ENCODE measurements at regions not wholly inside any gene's neighbourhood (a gene's known extent, or its start where the extent isn't known, plus 50 kb on each side); places are given as distances from the start of the nearest gene placed in this dataset.

- TF ChIP-seq TOX (CRISPR knock-in tag; IDR thresholded peaks at IDR 0.05; ENCODE audit: borderline replicate concordance) (no peak), GLIS3 (CRISPR knock-in tag; IDR thresholded peaks at IDR 0.05) (no peak), ESRRG (CRISPR knock-in tag; IDR thresholded peaks at IDR 0.05) (no peak), ZNF8 (CRISPR knock-in tag; IDR thresholded peaks at IDR 0.05) (no peak), CREB5 (CRISPR knock-in tag; IDR thresholded peaks at IDR 0.05; ENCODE audit: low read depth) (no peak), ARNTL (CRISPR knock-in tag; IDR thresholded peaks at IDR 0.05; ENCODE audit: borderline replicate concordance, low read depth) (no peak), ZFP3 (CRISPR knock-in tag; IDR thresholded peaks at IDR 0.05) (no peak), ISL1 (CRISPR knock-in tag; IDR thresholded peaks at IDR 0.05) (no peak), ZFP30 (CRISPR knock-in tag; IDR thresholded peaks at IDR 0.05) (no peak), ZC3H10 (CRISPR knock-in tag; IDR thresholded peaks at IDR 0.05) (no peak), SNAI2 (CRISPR knock-in tag; IDR thresholded peaks at IDR 0.05) (no peak), OSR1 (CRISPR knock-in tag; IDR thresholded peaks at IDR 0.05) (no peak)
- TF ChIP-seq, protein P1, sequence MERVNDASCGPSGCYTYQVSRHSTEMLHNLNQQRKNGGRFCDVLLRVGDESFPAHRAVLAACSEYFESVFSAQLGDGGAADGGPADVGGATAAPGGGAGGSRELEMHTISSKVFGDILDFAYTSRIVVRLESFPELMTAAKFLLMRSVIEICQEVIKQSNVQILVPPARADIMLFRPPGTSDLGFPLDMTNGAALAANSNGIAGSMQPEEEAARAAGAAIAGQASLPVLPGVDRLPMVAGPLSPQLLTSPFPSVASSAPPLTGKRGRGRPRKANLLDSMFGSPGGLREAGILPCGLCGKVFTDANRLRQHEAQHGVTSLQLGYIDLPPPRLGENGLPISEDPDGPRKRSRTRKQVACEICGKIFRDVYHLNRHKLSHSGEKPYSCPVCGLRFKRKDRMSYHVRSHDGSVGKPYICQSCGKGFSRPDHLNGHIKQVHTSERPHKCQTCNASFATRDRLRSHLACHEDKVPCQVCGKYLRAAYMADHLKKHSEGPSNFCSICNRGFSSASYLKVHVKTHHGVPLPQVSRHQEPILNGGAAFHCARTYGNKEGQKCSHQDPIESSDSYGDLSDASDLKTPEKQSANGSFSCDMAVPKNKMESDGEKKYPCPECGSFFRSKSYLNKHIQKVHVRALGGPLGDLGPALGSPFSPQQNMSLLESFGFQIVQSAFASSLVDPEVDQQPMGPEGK (CRISPR knock-in tag; IDR thresholded peaks at IDR 0.05; ENCODE audit: borderline replicate concordance): no peak
- TF ChIP-seq, protein P2, sequence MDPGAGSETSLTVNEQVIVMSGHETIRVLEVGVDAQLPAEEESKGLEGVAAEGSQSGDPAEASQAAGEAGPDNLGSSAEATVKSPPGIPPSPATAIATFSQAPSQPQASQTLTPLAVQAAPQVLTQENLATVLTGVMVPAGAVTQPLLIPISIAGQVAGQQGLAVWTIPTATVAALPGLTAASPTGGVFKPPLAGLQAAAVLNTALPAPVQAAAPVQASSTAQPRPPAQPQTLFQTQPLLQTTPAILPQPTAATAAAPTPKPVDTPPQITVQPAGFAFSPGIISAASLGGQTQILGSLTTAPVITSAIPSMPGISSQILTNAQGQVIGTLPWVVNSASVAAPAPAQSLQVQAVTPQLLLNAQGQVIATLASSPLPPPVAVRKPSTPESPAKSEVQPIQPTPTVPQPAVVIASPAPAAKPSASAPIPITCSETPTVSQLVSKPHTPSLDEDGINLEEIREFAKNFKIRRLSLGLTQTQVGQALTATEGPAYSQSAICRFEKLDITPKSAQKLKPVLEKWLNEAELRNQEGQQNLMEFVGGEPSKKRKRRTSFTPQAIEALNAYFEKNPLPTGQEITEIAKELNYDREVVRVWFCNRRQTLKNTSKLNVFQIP (CRISPR knock-in tag; IDR thresholded peaks at IDR 0.05; ENCODE audit: borderline replicate concordance, low read depth): no peak
These were observed 83.7 kb upstream of the IL12A start for GRCh38 chr3:159904911-159905310.

Measured in SK-N-SH treated with all-trans-retinoic acid at 6 μM for 48 hours (cell line).